ENCODE measurements at regions not wholly inside any gene's neighbourhood (a gene's known extent, or its start where the extent isn't known, plus 50 kb on each side); places are given as distances from the start of the nearest gene placed in this dataset.

- TF ChIP-seq CTCF (IDR thresholded peaks at IDR 0.05): no peak
These were observed 299.0 kb downstream of the PRELID2 start for GRCh38 chr5:145536133-145536532.

GRCh38 chr5:145531038-145531734, 304.0 kb downstream of the PRELID2 start:
- TF ChIP-seq CTCF (IDR thresholded peaks at IDR 0.05): no peak

- no peak for TF ChIP-seq CTCF (IDR thresholded peaks at IDR 0.05)
These were observed 313.6 kb downstream of the PRELID2 start for GRCh38 chr5:145521523-145521922.

GRCh38 chr5:145521066-145521465, 314.1 kb downstream of the PRELID2 start:
- no peak for TF ChIP-seq CTCF (IDR thresholded peaks at IDR 0.05)

GRCh38 chr5:145520335-145520734, 314.8 kb downstream of the PRELID2 start:
- TF ChIP-seq CTCF (IDR thresholded peaks at IDR 0.05): no peak

- no peak for TF ChIP-seq CTCF (IDR thresholded peaks at IDR 0.05)
These were observed 323.8 kb downstream of the PRELID2 start for GRCh38 chr5:145511351-145511750.

GRCh38 chr5:145510769-145511168, 324.4 kb downstream of the PRELID2 start:
- TF ChIP-seq CTCF (IDR thresholded peaks at IDR 0.05): no peak

- TF ChIP-seq CTCF (IDR thresholded peaks at IDR 0.05): no peak
These were observed 324.8 kb downstream of the PRELID2 start for GRCh38 chr5:145510324-145510723.

Measured in LNCAP (cell line).